ENCODE measurements at regions not wholly inside any gene's neighbourhood (a gene's known extent, or its start where the extent isn't known, plus 50 kb on each side); places are given as distances from the start of the nearest gene placed in this dataset.

DNA sequence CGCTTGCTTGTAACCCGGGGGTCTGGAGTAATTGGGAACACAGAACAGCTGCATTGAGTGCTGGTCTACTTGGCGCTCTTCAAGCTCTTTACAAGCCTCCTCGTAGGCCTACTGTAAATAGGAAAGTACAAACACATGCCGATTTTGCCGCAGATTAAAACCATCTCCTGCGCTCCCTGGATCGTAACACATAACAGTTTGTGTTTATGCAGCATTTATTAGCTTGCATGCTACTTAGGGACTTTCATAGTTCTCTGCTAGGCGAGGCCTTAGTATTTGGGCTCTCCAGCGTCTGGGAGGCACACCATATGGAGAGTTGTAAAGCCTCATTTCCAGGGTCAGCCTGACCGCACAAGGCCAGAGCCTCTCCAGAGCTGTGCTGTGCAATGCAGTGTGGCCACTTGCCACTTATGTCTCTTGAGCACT is 84.0 kb upstream of the HAAO start:
- TF ChIP-seq, protein P1, sequence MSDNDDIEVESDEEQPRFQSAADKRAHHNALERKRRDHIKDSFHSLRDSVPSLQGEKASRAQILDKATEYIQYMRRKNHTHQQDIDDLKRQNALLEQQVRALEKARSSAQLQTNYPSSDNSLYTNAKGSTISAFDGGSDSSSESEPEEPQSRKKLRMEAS (IDR thresholded peaks at IDR 0.05; ENCODE audit: insufficient read depth, insufficient read length), result no peak
- TF ChIP-seq, protein P2, sequence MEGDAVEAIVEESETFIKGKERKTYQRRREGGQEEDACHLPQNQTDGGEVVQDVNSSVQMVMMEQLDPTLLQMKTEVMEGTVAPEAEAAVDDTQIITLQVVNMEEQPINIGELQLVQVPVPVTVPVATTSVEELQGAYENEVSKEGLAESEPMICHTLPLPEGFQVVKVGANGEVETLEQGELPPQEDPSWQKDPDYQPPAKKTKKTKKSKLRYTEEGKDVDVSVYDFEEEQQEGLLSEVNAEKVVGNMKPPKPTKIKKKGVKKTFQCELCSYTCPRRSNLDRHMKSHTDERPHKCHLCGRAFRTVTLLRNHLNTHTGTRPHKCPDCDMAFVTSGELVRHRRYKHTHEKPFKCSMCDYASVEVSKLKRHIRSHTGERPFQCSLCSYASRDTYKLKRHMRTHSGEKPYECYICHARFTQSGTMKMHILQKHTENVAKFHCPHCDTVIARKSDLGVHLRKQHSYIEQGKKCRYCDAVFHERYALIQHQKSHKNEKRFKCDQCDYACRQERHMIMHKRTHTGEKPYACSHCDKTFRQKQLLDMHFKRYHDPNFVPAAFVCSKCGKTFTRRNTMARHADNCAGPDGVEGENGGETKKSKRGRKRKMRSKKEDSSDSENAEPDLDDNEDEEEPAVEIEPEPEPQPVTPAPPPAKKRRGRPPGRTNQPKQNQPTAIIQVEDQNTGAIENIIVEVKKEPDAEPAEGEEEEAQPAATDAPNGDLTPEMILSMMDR (IDR thresholded peaks at IDR 0.05; ENCODE audit: extremely low read depth in 1 of 2, insufficient read depth in 1 of 2, low read depth in 1 of 2, low read length in 2 of 2), result no peak
- TF ChIP-seq EZH2 (IDR thresholded peaks at IDR 0.05; ENCODE audit: borderline replicate concordance, low read depth, low read length, severe bottlenecking), result no peak
- no peak for TF ChIP-seq JUN (IDR thresholded peaks at IDR 0.05; ENCODE audit: borderline replicate concordance, insufficient read depth, insufficient read length, low read depth)
- TF ChIP-seq POLR2AphosphoS5 (IDR thresholded peaks at IDR 0.05; ENCODE audit: insufficient read depth, low read depth, low read length), result no peak
- TF ChIP-seq MYC (IDR thresholded peaks at IDR 0.05; ENCODE audit: low read depth, low read length), result no peak
- no peak for TF ChIP-seq POLR2A (IDR thresholded peaks at IDR 0.05; ENCODE audit: low read depth, low read length)

Measured in endothelial cell of umbilical vein (primary cell).